ENCODE measurements at regions not wholly inside any gene's neighbourhood (a gene's known extent, or its start where the extent isn't known, plus 50 kb on each side); places are given as distances from the start of the nearest gene placed in this dataset.
"Not testable (repeated sequence)": the region's sequence is repeated elsewhere in the genome, so short reads cannot be mapped to it uniquely, and the experiment has no call there.

DNA sequence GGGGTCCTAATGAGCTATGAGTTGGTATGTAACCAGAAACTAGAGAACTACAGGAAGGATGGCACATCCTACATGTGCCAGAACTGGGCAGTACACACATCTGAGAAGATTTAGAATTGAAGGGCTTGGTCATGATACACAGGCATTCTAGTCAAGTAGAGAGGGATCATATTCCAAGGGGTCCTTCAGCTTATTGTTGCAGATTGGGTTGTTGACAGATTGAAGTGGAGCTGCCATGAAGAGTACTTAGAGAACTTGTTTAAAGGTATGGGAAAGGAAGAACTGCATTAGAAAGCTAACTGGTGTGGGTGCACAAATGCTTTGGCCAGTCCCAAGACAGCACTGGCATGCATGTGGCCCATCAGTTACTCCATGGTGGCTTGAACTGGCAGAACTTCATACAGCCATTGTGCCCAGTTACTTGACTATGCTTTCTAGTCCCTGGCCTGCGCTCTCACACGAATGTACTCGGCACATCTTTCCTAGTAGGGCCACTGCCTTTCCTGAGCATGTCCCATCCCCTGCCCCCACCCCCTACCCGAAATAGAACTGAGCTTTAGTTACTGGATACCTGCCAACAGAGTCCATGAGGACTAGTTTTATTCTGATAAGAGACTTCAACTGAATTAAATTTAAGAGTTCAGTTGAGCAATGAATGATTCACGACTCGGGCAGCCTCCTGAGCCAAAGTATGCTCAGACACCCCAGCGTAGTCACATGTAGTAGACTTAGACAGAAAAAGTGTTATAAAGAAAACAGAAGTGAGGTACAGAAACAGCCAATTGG lies 64.0 kb downstream of the CCNG2 start:
- intact Hi-C loops (cut with micrococcal nuclease), result no loop called here

DNA sequence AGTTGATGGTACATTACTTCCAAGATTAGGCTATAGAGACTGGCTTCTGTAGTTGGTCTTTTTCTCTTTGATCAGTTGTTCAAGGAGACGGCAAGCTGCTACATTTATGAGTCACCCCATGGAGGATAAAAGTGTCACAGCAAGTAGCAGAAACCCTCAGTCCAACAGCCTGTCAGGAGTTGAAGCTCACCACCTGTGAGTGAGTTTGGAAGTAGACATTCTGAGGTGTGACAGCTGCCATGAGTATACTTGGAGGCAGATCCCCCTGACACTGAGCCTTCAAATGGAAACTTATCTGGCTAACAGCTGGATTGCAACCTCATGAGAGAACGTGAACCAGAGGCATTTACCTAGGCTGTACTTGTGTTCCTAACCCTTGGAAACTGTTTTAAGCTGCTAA lies 68.0 kb downstream of the CCNG2 start:
- intact Hi-C loops (cut with micrococcal nuclease), result no loop called here

DNA sequence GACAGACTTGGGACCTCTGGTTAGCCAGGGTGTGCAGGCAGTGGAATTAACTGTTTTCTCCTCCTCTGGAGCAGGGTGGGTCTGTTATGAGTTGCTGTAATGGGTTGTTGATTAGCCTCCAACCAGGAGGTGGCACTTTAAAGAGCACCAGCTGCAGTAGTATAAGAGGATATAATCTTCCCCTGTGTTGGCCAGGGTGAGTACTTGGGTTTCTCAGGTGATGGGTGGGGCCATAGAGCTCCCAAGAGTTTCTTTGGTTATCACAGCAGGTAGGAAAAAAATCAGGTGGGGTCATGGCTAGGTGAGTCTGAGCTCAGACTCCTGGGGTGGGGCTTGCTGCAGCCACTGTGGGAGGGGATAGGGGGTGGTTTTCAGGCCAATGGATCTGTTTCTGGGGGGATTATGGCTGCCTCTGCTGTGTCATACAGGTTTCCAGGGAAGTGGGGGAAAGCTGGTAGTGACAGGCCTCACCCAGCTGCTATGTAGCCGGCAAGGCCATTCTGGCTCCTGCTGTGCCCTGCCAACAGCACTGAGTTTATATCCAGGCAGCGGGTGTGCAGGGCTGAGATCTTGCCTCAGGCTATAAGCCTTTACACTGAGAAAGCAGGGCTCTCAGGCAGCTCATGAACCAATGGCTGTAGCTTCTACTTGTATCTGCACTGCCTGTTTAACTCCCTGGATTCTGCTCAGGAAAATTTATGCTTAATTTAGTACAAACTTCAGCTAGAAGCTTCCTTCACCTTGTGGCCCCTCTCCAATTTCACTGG lies 70.1 kb downstream of the CCNG2 start:
- intact Hi-C loops (cut with micrococcal nuclease), result no loop called here

DNA sequence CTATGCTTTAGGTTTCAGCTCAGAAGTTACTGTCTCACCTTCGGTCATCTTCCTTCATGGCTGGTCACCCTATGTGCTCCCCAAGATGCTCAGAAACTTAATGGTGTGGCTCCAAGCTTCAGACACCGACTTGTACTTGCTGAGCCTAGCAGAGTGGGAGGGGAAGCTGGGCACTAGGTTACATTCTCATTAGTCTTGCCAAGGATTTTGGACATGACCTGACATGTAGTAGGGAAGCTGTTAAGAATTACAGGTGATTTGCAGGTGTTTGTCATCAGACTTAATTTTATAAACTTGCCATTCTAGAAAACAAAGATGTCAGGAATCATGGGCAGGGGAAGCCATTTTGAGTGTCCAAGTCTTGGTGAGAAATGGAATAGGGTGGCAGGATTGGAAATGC lies 72.4 kb downstream of the CCNG2 start:
- intact Hi-C loops (cut with micrococcal nuclease), result no loop called here

DNA sequence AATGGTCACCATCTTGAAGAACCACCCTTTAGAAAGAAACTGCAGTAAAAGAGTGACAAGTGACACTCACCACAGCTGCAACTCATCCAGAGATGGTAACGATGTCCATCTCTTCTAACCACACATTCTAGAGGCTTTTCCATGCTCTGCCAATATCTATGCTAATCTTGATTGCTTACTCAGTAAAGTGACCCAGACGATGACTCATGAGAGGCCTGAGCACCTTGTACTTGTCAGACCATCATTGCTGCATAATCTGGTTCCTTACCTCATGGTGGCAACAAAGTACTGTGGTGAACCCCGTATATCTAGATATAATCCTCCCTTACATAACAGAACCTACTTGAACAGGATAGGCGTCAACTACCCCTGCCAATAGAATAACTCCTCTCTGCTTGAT lies 75.6 kb downstream of the CCNG2 start:
- intact Hi-C loops (cut with micrococcal nuclease), result no loop called here

DNA sequence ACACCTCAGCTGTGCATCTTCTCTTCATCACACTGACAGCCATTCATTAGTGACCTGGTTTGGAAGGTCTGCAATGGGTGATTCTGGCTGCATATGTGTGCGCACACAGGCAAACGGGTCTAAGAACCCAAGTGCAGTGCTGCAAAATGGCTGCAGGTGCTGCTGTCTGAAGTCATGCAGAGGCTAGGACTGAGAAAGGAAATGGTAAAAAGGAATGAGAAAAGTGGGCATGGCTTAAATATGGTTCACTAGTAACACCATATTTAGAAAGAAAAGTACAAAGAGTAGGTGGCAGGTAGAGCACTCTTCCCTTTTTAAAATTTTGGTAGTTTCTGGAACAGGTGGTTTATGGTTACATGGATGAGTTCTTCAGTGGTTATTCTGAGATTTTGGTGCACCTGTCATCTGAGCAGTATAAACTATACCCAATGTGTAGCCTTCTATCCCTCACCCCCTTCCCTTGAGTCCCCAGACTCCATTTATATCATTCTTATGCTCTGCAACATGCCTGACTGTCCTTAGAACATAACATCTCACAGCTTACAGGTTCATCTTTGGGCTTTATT lies 78.4 kb downstream of the CCNG2 start:
- intact Hi-C loops (cut with micrococcal nuclease), result no loop called here

DNA sequence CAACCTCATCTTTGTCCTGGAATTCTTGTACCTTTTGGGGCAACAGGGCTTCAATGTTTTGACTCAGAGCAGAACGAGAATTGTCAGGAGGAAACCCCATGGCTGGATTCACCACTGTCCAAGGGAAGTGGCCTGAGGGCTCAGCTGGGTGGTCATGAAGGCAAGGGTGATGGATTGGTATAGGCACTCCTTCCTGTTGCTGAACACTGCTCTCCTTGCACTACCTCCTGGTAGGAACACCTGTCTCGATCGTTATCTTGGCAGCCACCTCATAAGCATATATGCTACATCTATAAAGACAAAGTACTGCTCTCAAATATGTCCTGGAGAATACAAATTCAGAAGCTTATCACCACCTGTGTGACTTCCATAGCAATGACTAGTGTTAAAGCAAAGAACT lies 79.8 kb downstream of the CCNG2 start:
- intact Hi-C loops (cut with micrococcal nuclease), result no loop called here

DNA sequence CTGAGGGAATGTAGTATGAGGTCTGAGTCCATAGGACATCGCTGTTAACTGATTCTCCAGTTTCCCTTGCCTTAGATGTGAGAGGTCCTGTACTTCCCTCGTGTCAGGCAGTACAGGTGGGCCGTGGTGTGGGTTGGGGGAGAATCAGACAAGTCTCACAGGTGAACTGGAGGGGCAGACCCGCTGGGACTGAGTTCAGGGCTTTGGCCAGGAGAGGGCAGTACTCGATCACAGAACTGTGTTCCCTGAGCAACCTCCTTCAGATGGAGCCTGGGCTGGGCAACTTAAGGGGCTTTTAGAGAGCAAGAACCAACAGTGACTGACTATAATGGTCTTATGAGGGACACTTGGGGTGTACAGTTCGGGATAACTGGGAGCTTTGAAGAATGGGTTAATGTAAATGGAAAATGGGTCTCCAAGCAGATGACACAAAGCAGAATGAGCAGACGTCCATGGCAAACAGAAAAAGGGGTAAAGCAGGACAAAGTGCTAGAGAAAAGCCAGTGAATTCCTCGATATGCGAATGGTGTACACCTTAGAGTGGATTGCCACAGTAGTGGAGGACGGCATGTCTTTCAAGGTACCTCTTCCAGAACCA lies 83.6 kb downstream of the CCNG2 start:
- intact Hi-C loops (cut with micrococcal nuclease), result loop anchor here (1.0 kb wide), 2 partner anchors 69 to 118 kb away; no protein-coding TSS in a partner anchor

DNA sequence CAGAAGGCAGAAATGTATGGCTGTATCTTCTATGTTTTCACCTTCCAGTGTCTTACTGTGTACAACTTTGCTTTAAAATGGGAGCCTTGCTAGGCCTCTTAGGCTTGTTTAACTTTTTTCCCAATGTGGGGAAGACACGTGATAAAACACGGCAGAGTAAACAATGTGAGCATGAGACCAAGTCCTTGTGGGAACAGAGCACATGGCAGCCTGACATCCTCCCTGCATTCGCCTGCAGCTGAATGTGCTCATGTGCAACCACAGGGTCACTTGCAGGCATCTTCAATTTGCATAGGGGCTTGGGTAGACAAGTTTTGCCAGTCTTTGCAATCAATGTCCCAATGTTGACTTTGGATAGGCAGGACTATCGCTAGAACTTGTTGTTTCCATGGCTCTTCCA lies 91.8 kb downstream of the CCNG2 start:
- intact Hi-C loops (cut with micrococcal nuclease), result no loop called here

DNA sequence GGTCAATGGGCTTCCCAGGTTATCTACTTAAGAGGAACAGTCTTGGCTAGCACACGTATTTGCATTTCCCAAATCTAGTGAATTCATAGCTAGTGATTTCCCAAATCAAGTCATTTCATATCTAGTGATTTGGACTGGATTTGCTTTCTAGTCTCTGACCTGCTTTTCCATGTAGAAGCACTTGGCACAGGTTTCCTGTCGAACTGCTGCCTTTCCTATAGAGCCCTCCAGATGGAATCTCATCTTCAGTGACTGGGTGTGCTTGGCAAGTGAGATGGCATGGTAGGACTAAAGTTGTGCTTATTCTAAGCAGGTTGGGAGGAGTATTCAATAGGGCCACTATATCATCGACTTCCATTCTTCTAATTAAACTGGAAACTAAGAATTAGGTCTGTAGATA lies 94.7 kb downstream of the CCNG2 start:
- intact Hi-C loops (cut with micrococcal nuclease), result no loop called here

DNA sequence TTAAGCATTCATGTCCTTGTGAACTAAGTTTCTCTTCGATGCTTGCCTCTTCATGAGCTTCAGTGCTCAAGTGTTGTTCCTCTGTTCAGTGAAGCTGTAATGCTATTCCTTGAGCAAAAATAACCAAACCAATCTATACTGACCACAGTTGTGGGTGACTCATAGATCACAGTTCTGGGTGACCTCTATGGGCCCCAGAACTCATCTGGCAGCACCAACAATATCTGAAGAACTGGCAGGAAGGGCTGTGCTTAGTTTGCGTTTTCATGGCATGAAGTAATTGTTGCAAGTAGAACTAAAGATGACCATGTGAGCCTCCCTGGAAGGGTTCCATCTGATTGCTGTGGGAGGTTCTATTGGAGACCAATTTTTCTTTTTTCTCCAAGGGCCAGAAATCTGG lies 106.2 kb downstream of the CCNG2 start:
- intact Hi-C loops (cut with micrococcal nuclease), result no loop called here

DNA sequence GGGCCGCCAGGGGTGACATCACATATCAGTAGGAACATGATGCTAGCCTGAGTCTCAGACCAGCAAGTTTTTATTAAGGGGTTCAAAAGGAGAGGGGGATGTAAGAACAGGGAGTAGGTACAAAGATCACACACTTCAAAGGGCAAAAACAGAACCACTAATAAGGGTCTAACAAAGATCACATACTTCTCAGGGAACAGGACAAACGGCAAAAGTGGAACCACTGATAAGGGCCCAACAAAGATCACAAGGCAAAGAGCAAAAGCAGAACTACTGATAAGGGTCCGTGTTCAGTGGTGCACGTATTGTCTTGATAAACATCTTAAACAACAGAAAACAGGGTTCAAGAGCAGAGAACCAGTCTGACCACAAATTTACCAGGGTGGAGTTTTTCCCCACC lies 107.0 kb downstream of the CCNG2 start:
- intact Hi-C loops (cut with micrococcal nuclease), result not testable (repeated sequence)

DNA sequence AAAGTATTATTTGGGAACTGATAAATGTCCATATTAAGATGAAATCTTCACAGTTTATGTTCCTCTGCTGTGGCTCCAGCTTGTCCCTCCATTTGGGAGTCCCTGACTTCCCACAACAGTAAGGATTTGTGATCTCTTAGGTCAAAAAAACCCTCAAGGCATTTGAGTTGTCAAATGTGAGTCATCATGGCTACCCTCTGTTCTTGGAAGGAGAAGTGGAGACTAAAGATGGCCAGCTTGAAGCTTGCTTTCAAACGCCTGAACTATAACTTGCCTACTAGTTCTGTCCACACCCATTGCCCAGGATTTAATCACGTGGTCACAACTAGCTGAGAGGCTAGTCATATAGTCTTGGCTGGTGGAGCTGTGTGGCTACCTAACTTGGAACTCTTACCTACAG lies 107.8 kb downstream of the CCNG2 start:
- intact Hi-C loops (cut with micrococcal nuclease), result no loop called here

DNA sequence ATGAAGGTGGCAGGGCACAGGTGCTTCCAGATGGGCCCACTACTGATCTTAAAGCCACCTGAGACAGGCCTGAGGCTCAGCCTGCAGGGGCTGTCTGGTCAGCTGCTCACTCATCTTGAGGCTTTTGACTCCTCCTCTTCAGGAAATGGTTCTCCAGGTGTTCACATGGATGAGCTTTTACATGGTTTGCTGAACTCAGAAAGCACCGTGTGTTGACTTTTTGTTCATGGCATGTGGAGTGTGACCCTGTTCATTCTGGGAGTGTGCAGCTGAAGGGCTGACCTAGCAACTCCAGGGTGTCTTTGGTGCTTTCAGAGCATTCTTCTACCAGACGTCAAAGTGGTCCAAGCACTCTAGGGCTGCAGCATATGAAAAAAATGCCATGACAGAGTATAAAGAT lies 111.1 kb downstream of the CCNG2 start:
- intact Hi-C loops (cut with micrococcal nuclease), result no loop called here

DNA sequence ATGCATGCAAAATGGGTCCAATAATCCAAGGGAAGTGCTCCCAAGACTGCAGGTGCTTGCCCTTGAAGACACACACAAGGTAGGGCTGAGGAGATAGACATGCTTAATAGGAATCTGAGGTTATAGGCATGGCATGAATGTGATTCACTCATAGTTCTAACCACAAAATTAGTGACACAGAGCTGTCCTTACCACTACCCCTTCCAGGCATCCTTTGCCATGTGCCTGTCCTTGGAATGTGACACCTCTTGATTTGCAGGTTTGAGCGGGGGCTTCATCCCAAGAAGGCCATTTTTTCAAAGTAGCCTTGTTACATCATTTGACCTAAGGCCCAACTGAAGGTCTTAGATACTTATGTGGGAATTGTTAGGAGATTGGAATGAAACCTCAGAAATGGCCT lies 112.5 kb downstream of the CCNG2 start:
- intact Hi-C loops (cut with micrococcal nuclease), result no loop called here

DNA sequence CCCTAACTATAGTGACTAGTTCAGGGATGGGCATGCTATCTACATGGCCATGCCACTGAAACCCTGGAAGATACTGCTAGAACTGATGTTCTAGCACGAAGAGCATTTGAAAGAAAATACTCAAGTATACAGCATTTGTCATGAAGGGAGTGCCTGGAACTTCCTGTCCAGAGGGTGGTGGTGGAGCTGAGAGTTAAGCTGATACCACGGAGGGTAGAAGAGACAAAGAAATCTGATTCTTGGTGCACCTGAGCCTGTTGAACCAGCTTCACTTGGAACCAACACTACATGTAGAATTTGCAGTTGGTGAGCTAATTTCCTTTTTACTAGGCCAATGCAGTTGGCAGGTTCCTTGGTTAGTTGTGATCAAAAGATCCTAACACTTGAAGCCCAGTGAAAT lies 116.4 kb downstream of the CCNG2 start:
- intact Hi-C loops (cut with micrococcal nuclease), result no loop called here

DNA sequence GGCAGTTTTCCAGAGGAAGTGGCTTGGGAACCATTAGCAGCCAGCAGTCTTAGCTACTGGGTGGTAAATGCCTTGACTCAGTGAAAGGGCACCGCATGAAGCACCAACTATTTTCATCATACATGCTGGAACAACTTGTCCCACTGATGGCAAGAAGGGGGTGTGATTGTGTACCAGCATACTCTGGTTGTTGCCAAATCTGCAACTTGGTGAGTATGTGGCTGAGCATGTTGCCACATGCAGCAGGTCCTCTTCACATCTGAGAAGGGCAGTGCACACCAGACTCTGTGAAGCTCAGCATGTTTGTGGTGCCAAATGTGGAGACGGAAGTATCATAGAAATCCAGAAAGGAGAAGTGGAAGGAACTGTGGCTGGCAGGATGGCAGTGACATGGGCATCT lies 122.1 kb downstream of the CCNG2 start:
- intact Hi-C loops (cut with micrococcal nuclease), result not testable (repeated sequence)

DNA sequence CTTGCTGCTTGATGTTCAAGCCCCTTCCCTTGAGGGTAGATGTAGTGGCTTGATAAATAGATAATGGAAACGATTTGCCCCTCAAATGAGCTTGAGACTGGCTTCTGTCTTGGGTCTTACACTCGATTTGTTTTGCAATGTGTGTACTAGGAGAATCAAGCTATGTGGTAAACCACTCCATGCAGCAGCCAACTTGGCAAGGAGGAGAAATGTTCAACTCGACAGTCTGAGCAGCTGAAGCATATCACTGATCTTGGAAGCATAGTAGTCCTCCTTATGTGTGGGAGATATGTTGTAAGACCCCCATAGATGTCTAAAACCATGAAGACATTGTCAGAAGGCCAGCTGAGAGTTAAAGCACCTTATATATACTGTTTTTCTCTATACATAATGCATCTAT lies 125.3 kb downstream of the CCNG2 start:
- intact Hi-C loops (cut with micrococcal nuclease), result no loop called here

DNA sequence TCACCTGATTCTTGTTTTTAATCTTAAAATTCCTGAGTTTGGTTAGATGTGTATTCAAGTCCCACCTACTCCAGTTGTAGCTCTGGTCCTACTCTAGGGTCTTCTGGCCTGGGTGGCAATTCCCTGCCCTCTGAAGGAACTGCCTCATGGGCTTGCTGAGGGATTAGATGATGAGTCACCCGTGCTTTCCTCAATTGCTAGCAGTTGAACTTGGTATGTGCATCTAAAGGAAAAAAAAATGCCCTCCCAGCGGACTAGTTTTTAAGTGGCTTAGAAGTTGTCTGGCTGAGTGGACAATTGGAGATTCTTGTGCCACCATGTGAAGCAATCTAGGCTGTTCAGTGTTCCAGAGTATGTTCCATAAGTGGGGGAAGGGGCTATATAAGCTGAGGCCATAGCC lies 127.0 kb downstream of the CCNG2 start:
- intact Hi-C loops (cut with micrococcal nuclease), result no loop called here

DNA sequence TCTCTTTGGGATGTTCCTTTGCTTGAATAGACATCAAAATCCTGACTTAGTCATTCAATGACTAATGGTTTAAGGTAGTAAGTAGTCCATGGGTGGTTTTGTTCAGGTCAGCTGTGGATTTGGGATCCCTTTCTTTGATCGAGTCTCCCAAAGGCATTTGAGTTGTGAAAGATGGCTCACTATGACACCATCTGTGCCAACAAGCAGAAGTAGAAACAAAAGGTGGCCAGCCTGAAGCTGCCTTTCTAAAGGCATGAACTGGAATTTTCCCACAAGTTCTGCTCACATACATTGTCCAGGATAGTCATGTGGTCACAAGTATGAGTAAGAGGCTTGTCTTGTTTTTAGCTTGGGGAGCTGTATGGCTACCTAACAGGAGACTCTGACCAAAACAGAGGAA lies 129.9 kb downstream of the CCNG2 start:
- intact Hi-C loops (cut with micrococcal nuclease), result no loop called here

DNA sequence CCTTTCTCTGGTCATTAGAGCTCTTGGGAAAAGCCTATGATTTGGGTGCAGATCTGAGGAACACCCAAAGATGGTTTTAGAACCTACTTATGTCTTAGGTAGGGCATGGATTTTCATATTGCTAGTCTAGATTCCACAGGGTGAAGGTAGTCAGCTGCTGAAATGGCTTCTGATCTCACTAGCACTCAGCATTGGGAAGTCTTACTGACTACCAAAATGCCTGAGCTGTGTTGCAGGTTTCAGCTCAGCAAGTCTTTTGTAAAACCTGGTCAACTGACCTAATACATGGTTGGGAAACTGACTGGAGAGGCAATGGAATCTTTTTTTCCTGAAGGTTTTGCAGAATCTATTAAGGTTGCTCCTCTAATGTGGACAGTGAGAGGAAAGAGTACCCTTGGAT lies 136.4 kb downstream of the CCNG2 start:
- intact Hi-C loops (cut with micrococcal nuclease), result no loop called here

DNA sequence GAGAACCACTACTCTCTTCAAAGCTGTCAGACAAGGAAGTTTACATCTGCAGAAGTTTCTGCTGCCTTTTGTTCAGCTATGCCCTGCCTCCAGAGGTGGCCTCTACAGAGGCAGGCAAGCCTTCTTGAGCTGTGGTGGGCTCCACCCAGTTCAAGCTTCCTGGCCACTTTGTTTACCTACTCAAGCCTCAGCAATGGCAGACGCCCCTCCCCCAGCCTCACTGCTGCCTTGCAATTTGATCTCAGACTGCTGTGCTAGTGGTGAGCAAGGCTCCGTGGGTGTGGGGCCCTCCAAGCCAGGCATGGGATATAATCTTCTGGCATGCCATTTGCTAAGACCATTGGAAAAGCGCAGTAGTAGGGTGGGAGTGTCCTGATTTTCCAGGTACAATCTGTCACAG lies 144.0 kb downstream of the CCNG2 start:
- intact Hi-C loops (cut with micrococcal nuclease), result loop anchor here (10.0 kb wide), 1 partner anchor 246 kb away; no protein-coding TSS in a partner anchor
